ENCODE measurements at regions not wholly inside any gene's neighbourhood (a gene's known extent, or its start where the extent isn't known, plus 50 kb on each side); places are given as distances from the start of the nearest gene placed in this dataset.

- DNase-seq (ENCODE audit: low read depth), result no peak
- no peak for TF ChIP-seq CTCF (IDR thresholded peaks at IDR 0.05; ENCODE audit: low read length, missing control alignments)
These were observed 216.8 kb upstream of the SLC14A2 start for GRCh38 chr18:45398448-45398847.

GRCh38 chr18:45399146-45399545 is 216.1 kb upstream of the SLC14A2 start:
- H3K4me3 ChIP-seq (replicated peaks; ENCODE audit: low read depth, low read length), result no peak overlapping the region
- TF ChIP-seq CTCF (IDR thresholded peaks at IDR 0.05; ENCODE audit: low read length, missing control alignments), result no peak
- DNase-seq (ENCODE audit: low read depth), result no peak

More at GRCh38 chr18:45398448-45398847, 216.8 kb upstream of the SLC14A2 start:
- no peak overlapping the region for H3K4me3 ChIP-seq (replicated peaks; ENCODE audit: low read depth, low read length)

GRCh38 chr18:45399643-45400042 is 215.6 kb upstream of the SLC14A2 start:
- no peak for DNase-seq (ENCODE audit: low read depth)
- H3K4me3 ChIP-seq (replicated peaks; ENCODE audit: low read depth, low read length), result no peak overlapping the region
- no peak for TF ChIP-seq CTCF (IDR thresholded peaks at IDR 0.05; ENCODE audit: low read length, missing control alignments)

- no peak for TF ChIP-seq CTCF (IDR thresholded peaks at IDR 0.05; ENCODE audit: low read length, missing control alignments)
- no peak for DNase-seq (ENCODE audit: low read depth)
- no peak overlapping the region for H3K4me3 ChIP-seq (replicated peaks; ENCODE audit: low read depth, low read length)
These were observed 212.7 kb upstream of the SLC14A2 start for GRCh38 chr18:45402485-45403056.

- H3K4me3 ChIP-seq (replicated peaks; ENCODE audit: low read depth, low read length), result no peak overlapping the region
- DNase-seq (ENCODE audit: low read depth), result no peak
- no peak for TF ChIP-seq CTCF (IDR thresholded peaks at IDR 0.05; ENCODE audit: low read length, missing control alignments)
These were observed 211.8 kb upstream of the SLC14A2 start for GRCh38 chr18:45403341-45404049.

- DNase-seq (ENCODE audit: low read depth), result no peak
- no peak overlapping the region for H3K4me3 ChIP-seq (replicated peaks; ENCODE audit: low read depth, low read length)
- TF ChIP-seq CTCF (IDR thresholded peaks at IDR 0.05; ENCODE audit: low read length, missing control alignments), result no peak
These were observed 207.1 kb upstream of the SLC14A2 start for GRCh38 chr18:45408218-45408617.

GRCh38 chr18:45409971-45410370 is 205.3 kb upstream of the SLC14A2 start:
- no peak for DNase-seq (ENCODE audit: low read depth)
- no peak overlapping the region for H3K4me3 ChIP-seq (replicated peaks; ENCODE audit: low read depth, low read length)
- TF ChIP-seq CTCF (IDR thresholded peaks at IDR 0.05; ENCODE audit: low read length, missing control alignments), result no peak
